K562 (cell line): ENCODE measurements at regions not wholly inside any gene's neighbourhood (a gene's known extent, or its start where the extent isn't known, plus 50 kb on each side); places are given as distances from the start of the nearest gene placed in this dataset.

Experiments used
- ATAC-seq: fragments of 200-7000 bp; cut with Tn5 transposase; 3 replicates; pipeline ENCODE4 v1.9.1; 2020; ENCODE audit warnings: moderate library complexity
- BruUV-seq: library from RNA; stranded (reverse); fragments of 400-500 nt; replicated peaks from 2 replicates; lab custom pipeline; 2021; lab: Mats Ljungman, UMichigan
- CTCF ChIA-PET: fragments of 300-600 bp; formaldehyde crosslinking; extraction: SDS; loops from one replicate; lab custom pipeline; 2021; ENCODE audit warnings: low intra/inter-chr PET ratio; lab: Yijun Ruan, JAX
- POLR2A ChIA-PET: fragments of 300-600, 350-650 bp; sonication (Branson Sonifier 250); formaldehyde crosslinking; extraction: SDS; loops from one replicate; lab custom pipeline; 2021; ENCODE audit warnings: antibody characterized with exemption, inconsistent platforms; lab: Yijun Ruan, JAX
- DNase-seq, 4 experiments: peaks; one replicate each; pipeline versions ENCODE4 v3.0.0 to v3.0.0-alpha.2; 2011 to 2018; ENCODE audit warnings: low spot score in 3 of 4, mixed read lengths in 3 of 4; ENCODE audit errors: extremely low read depth in 1 of 4
- FAIRE-seq: peaks from 2 replicates; lab custom pipeline; 2011; peaks lifted over from hg19 to GRCh38; lab: Jason Lieb, UNC
- H2AFZ ChIP-seq: 2 replicates; pipeline ENCODE4 v1.6.0; 2011; ENCODE audit warnings: low read depth, low read length, control low read depth, inconsistent platforms
- H3K27ac ChIP-seq: fragments of 200-600 bp; 3 replicates; pipeline ENCODE4 v1.8.0; 2011; ENCODE audit warnings: low read depth, mild to moderate bottlenecking, control low read depth, inconsistent platforms, low read length, moderate library complexity, mixed read lengths; ENCODE audit errors: extremely low read depth
- H3K27me3 ChIP-seq, 2 experiments: fragments of 300-600 bp in 1 of 2; 2 replicates in 1 of 2; 3 replicates in 1 of 2; pipeline versions ENCODE4 v1.6.0 to v1.8.0; 2011; ENCODE audit warnings: inconsistent platforms in 2 of 2, low read length in 2 of 2, mild to moderate bottlenecking in 1 of 2, mixed read lengths in 1 of 2, moderate library complexity in 1 of 2; ENCODE audit not compliant: control insufficient read depth in 2 of 2, insufficient read depth in 2 of 2
- H3K36me3 ChIP-seq: fragments of 300-600 bp; 3 replicates; pipeline ENCODE4 v1.8.0; 2011; ENCODE audit warnings: mild to moderate bottlenecking, low read length, inconsistent platforms; ENCODE audit not compliant: control insufficient read depth, insufficient read depth
- H3K4me1 ChIP-seq, 2 experiments: fragments of 200-600 bp in 1 of 2; replicated peaks in 1 of 2; 2 replicates in 1 of 2; 3 replicates in 1 of 2; pipeline versions ENCODE4 v1.5.1 to v1.8.0; 2011; ENCODE audit warnings: inconsistent platforms in 2 of 2, low read length in 2 of 2, mild to moderate bottlenecking in 1 of 2, mixed read lengths in 1 of 2, moderate library complexity in 1 of 2; ENCODE audit not compliant: control insufficient read depth in 2 of 2, insufficient read depth in 2 of 2
- H3K4me2 ChIP-seq: 2 replicates; pipeline ENCODE4 v1.6.1; 2011; ENCODE audit warnings: low read length, control low read depth, inconsistent platforms, mixed read lengths; ENCODE audit not compliant: insufficient read depth
- H3K4me3 ChIP-seq: fragments of 200-600 bp; sonication (generic), shearing (Covaris generic); 2 replicates; pipeline ENCODE4 v1.5.1; 2016; ENCODE audit warnings: control low read depth, inconsistent platforms
- H3K79me2 ChIP-seq: fragments of 200-600 bp; 3 replicates; pipeline ENCODE4 v1.8.0; 2011; ENCODE audit warnings: low read length, inconsistent platforms; ENCODE audit not compliant: control insufficient read depth, insufficient read depth
- H3K9ac ChIP-seq, 2 experiments: 2 replicates each; pipeline versions ENCODE4 v1.6.0 to v1.6.1; 2011; ENCODE audit warnings: low read depth in 2 of 2, low read length in 2 of 2, control low read depth in 1 of 2, inconsistent platforms in 1 of 2, mild to moderate bottlenecking in 1 of 2, mixed read lengths in 1 of 2; ENCODE audit not compliant: insufficient read depth in 1 of 2
- H3K9me1 ChIP-seq: one replicate; pipeline ENCODE4 v1.6.0; 2011; ENCODE audit warnings: inconsistent platforms, mild to moderate bottlenecking, low read length, moderate library complexity; ENCODE audit not compliant: control insufficient read depth, insufficient read depth
- H3K9me3 ChIP-seq: replicated peaks from 2 replicates; pipeline ENCODE4 v1.5.1; 2011; ENCODE audit warnings: low read depth, low read length, inconsistent platforms; ENCODE audit not compliant: control insufficient read depth, insufficient read depth
- H4K20me1 ChIP-seq: replicated peaks from 2 replicates; pipeline ENCODE4 v1.6.1; 2011; ENCODE audit warnings: low read length, inconsistent platforms, mixed read lengths; ENCODE audit not compliant: control insufficient read depth, insufficient read depth
- BACH1 ChIP-seq: fragments of 200-800 bp; sonication (Bioruptor generic); IDR thresholded peaks from 2 replicates; pipeline ENCODE4 v1.6.1; 2016; ENCODE audit warnings: missing genetic modification characterization, missing compliant biosample characterization
- CEBPG ChIP-seq, 3 experiments: fragments of 200-800 bp in 1 of 3; sonication (Bioruptor generic) in 1 of 3; sonication (generic) in 1 of 3; formaldehyde crosslinking in 1 of 3; IDR thresholded peaks in 2 of 3; conservative IDR thresholded peaks in 1 of 3; 2 replicates each; pipeline versions ENCODE4 v1.6.1 to v1.8.0; 2016 to 2022; ENCODE audit warnings: missing compliant biosample characterization in 2 of 3, missing genetic modification characterization in 2 of 3, mild to moderate bottlenecking in 1 of 3, missing genetic modification reagents in 1 of 3
- CREB1 ChIP-seq, 2 experiments: sonication (generic) in 1 of 2; formaldehyde crosslinking in 1 of 2; IDR thresholded peaks; 2 replicates each; pipeline versions ENCODE4 v1.6.1 to v1.8.0; 2012 to 2022; ENCODE audit warnings: inconsistent platforms in 1 of 2, mild to moderate bottlenecking in 1 of 2, missing genetic modification reagents in 1 of 2, moderate library complexity in 1 of 2
- ELF1 ChIP-seq: fragments of 200-800 bp; sonication (Bioruptor generic); IDR thresholded peaks from 2 replicates; pipeline ENCODE4 v1.6.1; 2016; ENCODE audit warnings: missing genetic modification characterization, missing compliant biosample characterization
- FUS ChIP-seq: fragments of 200-400 bp; formaldehyde crosslinking; optimal IDR thresholded peaks from 2 replicates; pipeline ENCODE3; 2017; ENCODE audit warnings: low read depth, low read length
- HDAC6 ChIP-seq: IDR thresholded peaks from 2 replicates; pipeline ENCODE4 v1.6.1; 2012; ENCODE audit warnings: low read depth, mild to moderate bottlenecking, control low read depth, inconsistent platforms, low read length, moderate library complexity
- TRIM28 ChIP-seq: fragments of 450-650 bp; IDR thresholded peaks from 2 replicates; pipeline ENCODE4 v1.6.1; 2017
- WGBS: fragments of 100-300 bp; shearing (Covaris generic); methylation state at CpG from one replicate; pipeline ENCODE4 v1.1.6; 2016; ENCODE audit warnings: low coverage, mixed read lengths; ENCODE audit not compliant: insufficient coverage; ENCODE audit errors: missing lambda C conversion rate; 5-methylcytosine and 5-hydroxymethylcytosine counted together
- in situ Hi-C: fragments of 300-500 bp; cut with MboI; formaldehyde crosslinking; loops from 4 replicates; pipeline ENCODE4 v1.15.0; 2018; ENCODE audit warnings: inconsistent platforms, mixed read lengths
- intact Hi-C: fragments of 100-400 bp; cut with micrococcal nuclease; formaldehyde crosslinking; loops from 2 replicates; pipeline ENCODE4 v1.14.2; 2022
- TF ChIP-seq, protein P1 (sequence below): fragments of 450-650 bp; IDR thresholded peaks from 2 replicates; pipeline ENCODE4 v1.6.1; 2016; ENCODE audit warnings: mild to moderate bottlenecking
- TF ChIP-seq, protein P2 (sequence below), 2 experiments: fragments of 450-650 bp in 1 of 2; IDR thresholded peaks; 2 replicates each; pipeline ENCODE4 v1.6.1; 2011 to 2017; ENCODE audit warnings: low read depth in 2 of 2, antibody characterized with exemption in 1 of 2, borderline replicate concordance in 1 of 2, low read length in 1 of 2, mild to moderate bottlenecking in 1 of 2, mixed read lengths in 1 of 2; ENCODE audit not compliant: control insufficient read depth in 1 of 2

DNA sequence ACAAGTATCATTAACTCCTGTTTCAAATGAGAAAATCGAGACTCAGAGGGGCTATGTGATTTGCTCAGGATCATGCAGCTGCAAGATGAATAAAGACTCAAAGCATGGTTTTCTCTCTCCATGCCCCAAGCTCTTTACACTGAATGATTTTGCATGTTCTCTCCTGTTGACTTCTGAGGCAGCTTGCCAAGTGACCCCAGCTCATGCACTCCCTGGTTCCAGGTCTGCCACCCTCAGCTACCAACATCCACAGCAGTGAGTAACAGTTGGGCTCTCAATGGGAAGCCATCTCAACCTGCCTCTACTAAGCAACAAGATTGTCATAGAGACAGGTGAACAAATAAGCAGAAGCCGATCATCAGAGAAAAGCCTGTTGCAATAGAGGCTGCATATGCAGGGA is 116.9 kb upstream of the GADL1 start:
- in situ Hi-C loops, result no loop called here
- no peaks in the 10 kb centered on the region for H3K9me3 ChIP-seq
- H3K9me1 ChIP-seq, result no peaks in the 10 kb centered on the region
- no peaks in the 10 kb centered on the region for H3K4me1 ChIP-seq
- CTCF ChIA-PET, result no interaction called here
- no peaks in the 10 kb centered on the region for H4K20me1 ChIP-seq
- no peaks in the 10 kb centered on the region for H3K36me3 ChIP-seq
- FAIRE-seq (no peak), ATAC-seq (no peak)
- intact Hi-C loops, result no loop called here
- H2AFZ ChIP-seq, result no peak overlapping the region
- no peak overlapping the region for H3K4me3 ChIP-seq
- no peaks in the 10 kb centered on the region for H3K79me2 ChIP-seq
- no peak overlapping the region for H3K4me2 ChIP-seq
- no peak overlapping the region for H3K9ac ChIP-seq
- no TSS peak for BruUV-seq
- H3K27ac ChIP-seq, result no peak overlapping the region
- TF ChIP-seq TRIM28, result no peak
- no peak for TF ChIP-seq ELF1 (tag)
- no peak for TF ChIP-seq FUS
- TF ChIP-seq CEBPG (CRISPR knock-in tag; IDR thresholded peaks at IDR 0.05), result no peak
- no peak for TF ChIP-seq CEBPG (tag; conservative IDR thresholded peaks at IDR 0.05 in 1 of 2, IDR thresholded peaks at IDR 0.05 in 1 of 2)
- TF ChIP-seq CREB1 (IDR thresholded peaks at IDR 0.05), result no peak
- no peak for TF ChIP-seq CREB1 (CRISPR knock-in tag; IDR thresholded peaks at IDR 0.05)
- TF ChIP-seq, protein P1, sequence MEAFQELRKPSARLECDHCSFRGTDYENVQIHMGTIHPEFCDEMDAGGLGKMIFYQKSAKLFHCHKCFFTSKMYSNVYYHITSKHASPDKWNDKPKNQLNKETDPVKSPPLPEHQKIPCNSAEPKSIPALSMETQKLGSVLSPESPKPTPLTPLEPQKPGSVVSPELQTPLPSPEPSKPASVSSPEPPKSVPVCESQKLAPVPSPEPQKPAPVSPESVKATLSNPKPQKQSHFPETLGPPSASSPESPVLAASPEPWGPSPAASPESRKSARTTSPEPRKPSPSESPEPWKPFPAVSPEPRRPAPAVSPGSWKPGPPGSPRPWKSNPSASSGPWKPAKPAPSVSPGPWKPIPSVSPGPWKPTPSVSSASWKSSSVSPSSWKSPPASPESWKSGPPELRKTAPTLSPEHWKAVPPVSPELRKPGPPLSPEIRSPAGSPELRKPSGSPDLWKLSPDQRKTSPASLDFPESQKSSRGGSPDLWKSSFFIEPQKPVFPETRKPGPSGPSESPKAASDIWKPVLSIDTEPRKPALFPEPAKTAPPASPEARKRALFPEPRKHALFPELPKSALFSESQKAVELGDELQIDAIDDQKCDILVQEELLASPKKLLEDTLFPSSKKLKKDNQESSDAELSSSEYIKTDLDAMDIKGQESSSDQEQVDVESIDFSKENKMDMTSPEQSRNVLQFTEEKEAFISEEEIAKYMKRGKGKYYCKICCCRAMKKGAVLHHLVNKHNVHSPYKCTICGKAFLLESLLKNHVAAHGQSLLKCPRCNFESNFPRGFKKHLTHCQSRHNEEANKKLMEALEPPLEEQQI, result no peak
- no peak for TF ChIP-seq BACH1
- TF ChIP-seq, protein P2, sequence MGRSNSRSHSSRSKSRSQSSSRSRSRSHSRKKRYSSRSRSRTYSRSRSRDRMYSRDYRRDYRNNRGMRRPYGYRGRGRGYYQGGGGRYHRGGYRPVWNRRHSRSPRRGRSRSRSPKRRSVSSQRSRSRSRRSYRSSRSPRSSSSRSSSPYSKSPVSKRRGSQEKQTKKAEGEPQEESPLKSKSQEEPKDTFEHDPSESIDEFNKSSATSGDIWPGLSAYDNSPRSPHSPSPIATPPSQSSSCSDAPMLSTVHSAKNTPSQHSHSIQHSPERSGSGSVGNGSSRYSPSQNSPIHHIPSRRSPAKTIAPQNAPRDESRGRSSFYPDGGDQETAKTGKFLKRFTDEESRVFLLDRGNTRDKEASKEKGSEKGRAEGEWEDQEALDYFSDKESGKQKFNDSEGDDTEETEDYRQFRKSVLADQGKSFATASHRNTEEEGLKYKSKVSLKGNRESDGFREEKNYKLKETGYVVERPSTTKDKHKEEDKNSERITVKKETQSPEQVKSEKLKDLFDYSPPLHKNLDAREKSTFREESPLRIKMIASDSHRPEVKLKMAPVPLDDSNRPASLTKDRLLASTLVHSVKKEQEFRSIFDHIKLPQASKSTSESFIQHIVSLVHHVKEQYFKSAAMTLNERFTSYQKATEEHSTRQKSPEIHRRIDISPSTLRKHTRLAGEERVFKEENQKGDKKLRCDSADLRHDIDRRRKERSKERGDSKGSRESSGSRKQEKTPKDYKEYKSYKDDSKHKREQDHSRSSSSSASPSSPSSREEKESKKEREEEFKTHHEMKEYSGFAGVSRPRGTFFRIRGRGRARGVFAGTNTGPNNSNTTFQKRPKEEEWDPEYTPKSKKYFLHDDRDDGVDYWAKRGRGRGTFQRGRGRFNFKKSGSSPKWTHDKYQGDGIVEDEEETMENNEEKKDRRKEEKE (IDR thresholded peaks at IDR 0.05; ENCODE audit: borderline replicate concordance in 1 of 2, control insufficient read depth in 1 of 2, low read depth in 2 of 2, low read length in 1 of 2), result no peak
- TF ChIP-seq HDAC6, result no peak
- TF ChIP-seq, all 486 proteins: peak for 0
- H3K27me3 ChIP-seq, result no peaks in the 10 kb centered on the region
- 0% methylated on average over 2 of the region's 2 CpGs for WGBS
- no peak for DNase-seq
- POLR2A ChIA-PET, result no interaction called here
